DOHH2 (cell line): ENCODE measurements at regions not wholly inside any gene's neighbourhood (a gene's known extent, or its start where the extent isn't known, plus 50 kb on each side); places are given as distances from the start of the nearest gene placed in this dataset.

Source experiments
- CTCF ChIP-seq: fragments of 200-600 bp; sonication (generic); IDR thresholded peaks from one replicate; pipeline ENCODE4 v1.5.1; 2014; ENCODE audit warnings: antibody characterized with exemption, mild to moderate bottlenecking, low read depth, low read length; ENCODE audit not compliant: poor library complexity, severe bottlenecking
- EZH2phosphoT487 ChIP-seq: fragments of 200-600 bp; sonication (generic); IDR thresholded peaks from 2 replicates; pipeline ENCODE4 v1.6.1; 2017; ENCODE audit warnings: borderline replicate concordance, mild to moderate bottlenecking, antibody characterized with exemption, low read length, moderate library complexity, mixed read lengths

DNA sequence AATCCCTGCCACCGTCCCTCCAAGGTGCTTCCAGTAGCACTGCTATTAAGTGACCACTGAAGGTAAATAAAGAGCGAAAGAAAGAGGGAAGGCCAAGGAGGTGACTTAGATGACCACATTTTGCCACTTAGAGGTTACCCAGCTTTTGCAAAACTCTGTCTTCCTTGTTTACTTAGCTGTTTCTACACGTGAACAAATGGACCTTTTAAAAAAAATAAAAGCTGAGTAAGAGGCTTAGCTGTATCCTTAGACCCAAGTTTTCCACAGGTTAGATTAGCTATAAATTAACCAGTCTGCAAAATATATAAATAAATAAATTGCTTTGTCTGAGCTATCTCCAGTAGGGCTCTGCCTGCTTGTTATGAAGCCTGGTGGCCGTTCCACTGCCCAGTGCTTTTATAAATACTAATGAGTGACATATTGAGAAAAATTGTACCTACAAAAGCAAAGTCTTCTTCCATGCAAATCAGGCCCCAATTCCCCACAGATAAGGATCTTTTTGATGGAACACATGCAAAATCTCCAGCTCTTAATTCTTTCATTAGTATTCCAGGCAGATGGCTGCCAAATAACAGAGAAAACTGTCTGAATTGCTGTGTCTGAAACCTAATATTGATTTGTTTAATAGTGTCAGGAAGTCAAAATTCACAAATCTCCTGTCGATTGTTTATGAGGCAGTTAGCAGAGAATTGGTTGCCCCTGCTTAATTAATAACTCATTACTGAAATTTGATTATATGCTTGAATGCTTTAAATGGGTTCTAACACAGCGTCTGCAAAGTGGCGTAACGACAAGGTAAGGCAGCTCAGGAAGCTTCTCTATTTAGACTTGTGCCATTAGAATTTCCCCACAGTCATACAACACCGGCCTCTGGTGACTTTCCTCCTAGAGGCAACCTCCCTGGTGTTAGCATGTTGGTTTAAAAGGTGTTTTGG is 176.7 kb downstream of the EMX2 start:
- TF ChIP-seq CTCF (no peak), EZH2phosphoT487 (no peak)
